Neural cell (in vitro differentiated cells): ENCODE measurements at regions not wholly inside any gene's neighbourhood (a gene's known extent, or its start where the extent isn't known, plus 50 kb on each side); places are given as distances from the start of the nearest gene placed in this dataset.

ENCODE experiments used
- H2AFZ ChIP-seq: fragments of 200-600, 300-800 bp; sonication (generic), shearing (Covaris generic); 2 replicates; pipeline ENCODE4 v1.6.0; 2014; ENCODE audit warnings: low read depth, mild to moderate bottlenecking, antibody characterized with exemption, low read length, moderate library complexity
- H3F3A ChIP-seq: fragments of 200-600 bp; shearing (Covaris generic); 2 replicates; pipeline ENCODE4 v1.6.1; 2016; ENCODE audit warnings: mild to moderate bottlenecking, moderate library complexity, mixed read lengths, antibody characterized with exemption, low read length; ENCODE audit not compliant: insufficient read depth, poor library complexity, severe bottlenecking
- H3K27ac ChIP-seq: fragments of 200-600, 300-800 bp; sonication (generic), shearing (Covaris generic); 2 replicates; pipeline ENCODE4 v1.5.1; 2014; ENCODE audit warnings: mild to moderate bottlenecking, low read length, moderate library complexity
- H3K27me3 ChIP-seq: fragments of 300-800, 200-600 bp; sonication (generic), shearing (Covaris generic); 2 replicates; pipeline ENCODE4 v1.6.0; 2014; ENCODE audit warnings: mild to moderate bottlenecking, low read depth, low read length, moderate library complexity; ENCODE audit not compliant: insufficient read depth
- H3K36me3 ChIP-seq: fragments of 300-800, 200-600 bp; sonication (generic), shearing (Covaris generic); 2 replicates; pipeline ENCODE4 v1.5.1; 2014; ENCODE audit warnings: mild to moderate bottlenecking, antibody characterized with exemption, low read length, moderate library complexity; ENCODE audit not compliant: insufficient read depth
- H3K4me2 ChIP-seq: fragments of 300-800, 200-600 bp; sonication (generic), shearing (Covaris generic); 2 replicates; pipeline ENCODE4 v1.6.0; 2014; ENCODE audit warnings: mild to moderate bottlenecking, low read length
- H3K4me3 ChIP-seq: fragments of 300-800, 200-600 bp; sonication (generic), shearing (Covaris generic); 2 replicates; pipeline ENCODE4 v1.5.1; 2014; ENCODE audit warnings: mild to moderate bottlenecking, low read length, moderate library complexity
- H3K79me2 ChIP-seq: fragments of 200-600 bp; shearing (Covaris generic); replicated peaks from 2 replicates; pipeline ENCODE4 v1.6.0; 2014; ENCODE audit warnings: mild to moderate bottlenecking, low read length, moderate library complexity; ENCODE audit not compliant: insufficient read depth
- H3K9ac ChIP-seq: fragments of 300-800, 200-600 bp; sonication (generic), shearing (Covaris generic); 2 replicates; pipeline ENCODE4 v1.6.1; 2016; ENCODE audit warnings: mild to moderate bottlenecking, low read length, mixed read lengths
- H3K9me2 ChIP-seq: fragments of 200-600 bp; shearing (Covaris generic); 2 replicates; pipeline ENCODE4 v1.6.1; 2016; ENCODE audit warnings: mild to moderate bottlenecking, low read length, mixed read lengths; ENCODE audit not compliant: insufficient read depth
- H3K9me3 ChIP-seq: fragments of 200-600, 300-800 bp; sonication (generic), shearing (Covaris generic); 2 replicates; pipeline ENCODE4 v1.6.1; 2016; ENCODE audit warnings: mild to moderate bottlenecking, mixed run types, low read length, moderate library complexity, mixed read lengths
- H4K20me1 ChIP-seq: fragments of 200-600 bp; shearing (Covaris generic); 2 replicates; pipeline ENCODE4 v1.6.1; 2016; ENCODE audit warnings: mild to moderate bottlenecking, mixed run types; ENCODE audit not compliant: insufficient read depth
- CTCF ChIP-seq: fragments of 450-650 bp; IDR thresholded peaks from 2 replicates; pipeline ENCODE4 v1.5.1; 2014; ENCODE audit warnings: antibody characterized with exemption, mild to moderate bottlenecking, moderate library complexity; ENCODE audit not compliant: poor library complexity, severe bottlenecking
- EP300 ChIP-seq: fragments of 450-650 bp; conservative IDR thresholded peaks from 2 replicates; pipeline ENCODE4 v1.6.1; 2014; ENCODE audit warnings: antibody characterized with exemption, mild to moderate bottlenecking, moderate library complexity; ENCODE audit not compliant: poor library complexity, severe bottlenecking
- EZH2 ChIP-seq: fragments of 200-600, 300-800 bp; shearing (Covaris generic), sonication (generic); IDR thresholded peaks from 2 replicates; pipeline ENCODE4 v1.6.1; 2014; ENCODE audit warnings: antibody characterized with exemption, low read length, borderline replicate concordance, mild to moderate bottlenecking; ENCODE audit not compliant: insufficient read depth, poor library complexity, severe bottlenecking
- MXI1 ChIP-seq: fragments of 450-650 bp; conservative IDR thresholded peaks from 2 replicates; pipeline ENCODE4 v1.6.1; 2014; ENCODE audit warnings: antibody characterized with exemption, mild to moderate bottlenecking; ENCODE audit not compliant: poor library complexity, severe bottlenecking
- POLR2AphosphoS5 ChIP-seq: IDR thresholded peaks from 2 replicates; pipeline ENCODE4 v1.6.1; 2012
- RAD21 ChIP-seq: fragments of 450-650 bp; conservative IDR thresholded peaks from 2 replicates; pipeline ENCODE4 v1.6.1; 2014; ENCODE audit warnings: antibody characterized with exemption, mild to moderate bottlenecking, moderate library complexity
- REST ChIP-seq: IDR thresholded peaks from 2 replicates; pipeline ENCODE4 v1.6.1; 2012; ENCODE audit warnings: borderline replicate concordance
- SMC3 ChIP-seq: fragments of 450-650 bp; conservative IDR thresholded peaks from 2 replicates; pipeline ENCODE4 v1.6.1; 2014; ENCODE audit warnings: antibody characterized with exemption, mild to moderate bottlenecking, moderate library complexity; ENCODE audit not compliant: poor library complexity
- TAF1 ChIP-seq: IDR thresholded peaks from 2 replicates; pipeline ENCODE4 v1.6.1; 2012; ENCODE audit warnings: low read depth

GRCh38 chr5:13505326-13505725, 439.2 kb downstream of the DNAH5 start:
- no peak overlapping the region for H3K9ac ChIP-seq
- no peaks in the 10 kb centered on the region for H3K79me2 ChIP-seq
- no peak overlapping the region for H2AFZ ChIP-seq
- TF ChIP-seq EP300 = no peak
- no peak for TF ChIP-seq TAF1
- TF ChIP-seq SMC3 = no peak
- no peak for TF ChIP-seq CTCF
- TF ChIP-seq POLR2AphosphoS5 = no peak
- no peak for TF ChIP-seq EZH2
- no peak for TF ChIP-seq MXI1
- TF ChIP-seq RAD21 = no peak
- TF ChIP-seq REST = no peak
- no peak overlapping the region for H3K4me3 ChIP-seq
- H4K20me1 ChIP-seq = no peaks in the 10 kb centered on the region
- no peaks in the 10 kb centered on the region for H3F3A ChIP-seq
- H3K4me2 ChIP-seq = no peak overlapping the region
- no peak overlapping the region for H3K27ac ChIP-seq
- no peaks in the 10 kb centered on the region for H3K9me3 ChIP-seq
- H3K27me3 ChIP-seq = no peaks in the 10 kb centered on the region
- no peaks in the 10 kb centered on the region for H3K36me3 ChIP-seq
- no peaks in the 10 kb centered on the region for H3K9me2 ChIP-seq

GRCh38 chr5:13503017-13503416, 441.5 kb downstream of the DNAH5 start:
- Histone ChIP-seq H3F3A (no peaks in the 10 kb centered on the region), H4K20me1 (no peaks in the 10 kb centered on the region), H3K27me3 (no peaks in the 10 kb centered on the region), H3K9ac (no peak overlapping the region), H2AFZ (no peak overlapping the region), H3K9me2 (no peaks in the 10 kb centered on the region), H3K36me3 (no peaks in the 10 kb centered on the region), H3K9me3 (no peaks in the 10 kb centered on the region), H3K4me2 (no peak overlapping the region), H3K79me2 (no peaks in the 10 kb centered on the region), H3K27ac (no peak overlapping the region), H3K4me3 (no peak overlapping the region)
- no peak for TF ChIP-seq SMC3
- no peak for TF ChIP-seq EP300
- TF ChIP-seq POLR2AphosphoS5 = no peak

DNA sequence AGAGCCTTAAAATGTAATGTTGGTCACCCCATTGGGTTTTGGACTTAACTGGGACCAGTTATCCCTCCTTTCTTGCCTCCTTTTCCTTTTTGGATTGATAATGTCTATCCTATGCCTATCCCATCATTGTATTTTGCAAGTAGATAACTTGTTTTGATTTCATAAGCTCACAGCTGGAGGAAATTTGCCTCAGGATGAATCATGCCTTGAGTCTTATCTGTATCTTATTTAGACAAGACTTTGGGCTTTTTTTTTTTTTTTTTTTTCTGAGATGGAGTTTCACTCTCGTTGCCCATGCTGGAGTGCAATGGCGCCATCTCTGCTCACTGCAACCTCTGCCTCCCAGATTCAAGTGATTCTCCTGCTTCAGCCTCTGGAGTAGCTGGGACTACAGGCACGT, 443.3 kb downstream of the DNAH5 start:
- H3K9ac ChIP-seq = no peak overlapping the region
- TF ChIP-seq CTCF = no peak
- no peak for TF ChIP-seq POLR2AphosphoS5
- no peak for TF ChIP-seq TAF1
- no peak for TF ChIP-seq SMC3
- TF ChIP-seq EZH2 = no peak
- TF ChIP-seq MXI1 = no peak
- no peak for TF ChIP-seq EP300
- TF ChIP-seq RAD21 = no peak
- no peak for TF ChIP-seq REST
- H3K79me2 ChIP-seq = no peaks in the 10 kb centered on the region
- no peaks in the 10 kb centered on the region for H3K9me3 ChIP-seq
- H3K4me2 ChIP-seq = no peak overlapping the region
- H2AFZ ChIP-seq = no peak overlapping the region
- H4K20me1 ChIP-seq = no peaks in the 10 kb centered on the region
- no peaks in the 10 kb centered on the region for H3K9me2 ChIP-seq
- H3K27me3 ChIP-seq = no peaks in the 10 kb centered on the region
- no peak overlapping the region for H3K4me3 ChIP-seq
- H3K27ac ChIP-seq = no peak overlapping the region
- no peaks in the 10 kb centered on the region for H3F3A ChIP-seq
- no peaks in the 10 kb centered on the region for H3K36me3 ChIP-seq
